Upper lobe of left lung (tissue), 6 donors: ENCODE measurements at regions not wholly inside any gene's neighbourhood (a gene's known extent, or its start where the extent isn't known, plus 50 kb on each side); places are given as distances from the start of the nearest gene placed in this dataset.

ENCODE experiments used
- ATAC-seq, 2 donors: fragments of 200-7000 bp; cut with Tn5 transposase; one replicate each; pipeline ENCODE4 v1.9.1; 2022; ENCODE audit warnings: mild to moderate bottlenecking in 2 of 2, moderate library complexity in 2 of 2; ENCODE audit not compliant: low FRiP score in 2 of 2
- DNase-seq, 2 donors: peaks; one replicate each; pipeline ENCODE4 v3.0.0-alpha.2; 2019 to 2020
- H3K27ac ChIP-seq, 4 donors: fragments of 200-600 bp; sonication (generic); one replicate each; pipeline ENCODE4 v1.5.1; 2016 to 2019
- H3K27me3 ChIP-seq, 4 donors: fragments of 200-600 bp; sonication (generic); one replicate each; pipeline ENCODE4 v1.5.1; 2017 to 2019
- H3K36me3 ChIP-seq, 4 donors: fragments of 200-600 bp; sonication (generic); one replicate each; pipeline ENCODE4 v1.5.1; 2016 to 2019
- H3K4me1 ChIP-seq, 4 donors: fragments of 200-600 bp; sonication (generic); one replicate each; pipeline ENCODE4 v1.5.1; 2018 to 2019
- H3K4me3 ChIP-seq, 4 donors: fragments of 200-600 bp; sonication (generic); one replicate each; pipeline ENCODE4 v1.5.1; 2017 to 2019; ENCODE audit warnings: mild to moderate bottlenecking in 2 of 4, moderate library complexity in 1 of 4
- H3K9me3 ChIP-seq, 4 donors: fragments of 200-600 bp; sonication (generic); one replicate each; pipeline ENCODE4 v1.5.1; 2018 to 2019
- CTCF ChIP-seq, 6 experiments: fragments of 450-650 bp in 4 of 6; fragments of 200-600 bp in 2 of 6; sonication (generic) in 2 of 6; IDR thresholded peaks; one replicate each; pipeline ENCODE4 v1.5.1; 2016 to 2019; ENCODE audit warnings: antibody characterized with exemption in 6 of 6
- EP300 ChIP-seq, 4 donors: sonication (generic); formaldehyde crosslinking; IDR thresholded peaks; one replicate each; pipeline ENCODE4 v1.5.1; 2017; ENCODE audit warnings: antibody characterized with exemption in 4 of 4, control low read depth in 2 of 4
- POLR2A ChIP-seq, 4 donors: fragments of 450-650 bp; IDR thresholded peaks; one replicate each; pipeline ENCODE4 v1.5.1; 2016 to 2017; ENCODE audit warnings: antibody characterized with exemption in 4 of 4, mild to moderate bottlenecking in 2 of 4
- POLR2AphosphoS5 ChIP-seq, 2 donors: sonication (generic); formaldehyde crosslinking; IDR thresholded peaks; one replicate each; pipeline ENCODE4 v1.5.1; 2017; ENCODE audit warnings: antibody characterized with exemption in 2 of 2
- WGBS, 2 donors: methylation state at CpG; one replicate each; pipeline ENCODE4 v1.1.5; 2017 to 2018; 5-methylcytosine and 5-hydroxymethylcytosine counted together
- donor health status: DM: no; HTN: no; CAD: no; lungs with moderate emphysema.
- donor health status: DM: no; HTN: yes; CAD: no; lungs with severe emphysema.

GRCh38 chr12:5232291-5232690 is 188.6 kb downstream of the KCNA5 start:
- no peak for DNase-seq
- Histone ChIP-seq H3K36me3 (no peaks in the 10 kb centered on the region), H3K4me3 (no peak overlapping the region), H3K27ac (no peak overlapping the region), H3K27me3 (no peaks in the 10 kb centered on the region), H3K4me1 (no peaks in the 10 kb centered on the region), H3K9me3 (no peaks in the 10 kb centered on the region)
- TF ChIP-seq CTCF (IDR thresholded peaks at IDR 0.05) (no peak), POLR2A (IDR thresholded peaks at IDR 0.05) (no peak), POLR2AphosphoS5 (IDR thresholded peaks at IDR 0.05) (no peak), EP300 (IDR thresholded peaks at IDR 0.05) (no peak)
- 90 to 92% methylated on average over 3 of the region's 3 CpGs for WGBS, 2 donors
- no peak for ATAC-seq

DNA sequence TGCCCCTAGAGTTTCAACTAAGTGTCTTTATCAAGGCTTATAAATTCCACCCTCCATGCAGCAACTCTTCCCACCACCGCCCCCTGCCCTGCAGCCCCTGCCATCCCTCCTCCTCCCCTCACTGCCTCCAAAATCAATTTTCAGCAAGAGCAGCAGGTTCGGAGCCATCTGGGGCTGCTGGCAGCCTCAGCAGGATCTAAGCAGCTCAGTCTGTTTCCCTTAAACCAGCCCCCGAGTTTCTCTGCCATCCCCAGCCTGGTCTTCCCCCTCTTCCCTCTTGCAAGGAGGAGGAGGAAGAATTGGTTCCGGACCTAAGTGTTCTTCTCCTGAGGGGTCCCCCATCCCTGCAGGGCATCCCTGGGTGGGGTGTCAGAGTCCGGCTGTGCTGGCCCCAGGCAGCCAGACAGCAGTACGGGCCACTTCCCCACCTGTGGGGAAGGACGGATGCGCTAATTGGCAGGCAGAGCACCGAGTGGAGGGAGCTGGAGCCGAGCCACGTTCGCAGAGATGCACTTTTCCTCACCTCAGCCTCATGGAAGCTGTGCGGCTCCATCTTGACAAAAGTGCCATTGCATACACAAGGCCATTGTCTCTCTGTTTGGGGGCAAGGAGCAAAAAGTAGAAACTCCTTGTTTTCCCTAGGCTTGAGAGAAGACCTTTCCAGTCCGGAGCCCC is 189.3 kb downstream of the KCNA5 start:
- DNase-seq = peak in 1 of 2 donors; percentile 30
- Histone ChIP-seq H3K27ac (no peak overlapping the region), H3K4me3 (no peak overlapping the region), H3K4me1 (no peaks in the 10 kb centered on the region), H3K9me3 (no peaks in the 10 kb centered on the region), H3K27me3 (no peaks in the 10 kb centered on the region), H3K36me3 (no peaks in the 10 kb centered on the region)
- TF ChIP-seq CTCF (IDR thresholded peaks at IDR 0.05) (no peak), EP300 (IDR thresholded peaks at IDR 0.05) (no peak), POLR2A (IDR thresholded peaks at IDR 0.05) (no peak), POLR2AphosphoS5 (IDR thresholded peaks at IDR 0.05) (no peak)
- ATAC-seq = no peak
- 62 to 79% methylated on average over 14 of the region's 14 CpGs for WGBS, 2 donors

DNA sequence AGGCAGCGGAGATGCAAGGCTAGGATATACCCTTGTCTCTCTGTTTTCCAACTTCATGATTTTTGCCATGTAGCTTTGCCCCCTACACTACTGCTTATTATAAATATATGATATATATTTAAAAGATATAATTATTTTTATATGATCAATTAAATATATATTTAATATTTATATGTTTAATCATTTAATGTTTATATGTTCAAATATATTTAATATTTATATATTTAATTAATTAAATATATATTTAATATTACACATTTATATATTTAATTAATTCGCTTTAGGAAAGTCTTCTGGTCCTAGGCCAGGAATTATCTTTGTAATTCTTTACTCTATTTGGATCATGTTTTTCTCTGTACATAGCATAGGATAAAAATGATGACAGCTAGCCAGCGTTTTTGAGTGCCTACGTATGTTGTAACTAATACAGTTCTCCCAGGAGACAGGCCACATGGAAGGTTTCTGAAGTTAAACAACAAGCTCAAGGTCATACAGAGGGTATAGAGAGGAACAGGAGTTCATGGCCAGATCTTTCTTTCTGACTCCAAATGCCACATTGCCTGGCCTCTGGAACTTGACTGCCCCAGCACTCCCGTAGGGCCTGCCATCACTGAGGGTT is 192.5 kb downstream of the KCNA5 start:
- Histone ChIP-seq H3K9me3 (no peaks in the 10 kb centered on the region), H3K27ac (no peak overlapping the region), H3K27me3 (no peaks in the 10 kb centered on the region), H3K36me3 (no peaks in the 10 kb centered on the region), H3K4me3 (no peak overlapping the region), H3K4me1 (no peaks in the 10 kb centered on the region)
- WGBS, 2 donors = 80 to 89% methylated on average over 5 of the region's 5 CpGs
- no peak for TF ChIP-seq POLR2A (IDR thresholded peaks at IDR 0.05)
- TF ChIP-seq EP300 (IDR thresholded peaks at IDR 0.05) = no peak
- no peak for TF ChIP-seq POLR2AphosphoS5 (IDR thresholded peaks at IDR 0.05)
- no peak for TF ChIP-seq CTCF (IDR thresholded peaks at IDR 0.05)
- DNase-seq = no peak
- no peak for ATAC-seq

- no peaks in the 10 kb centered on the region for H3K9me3 ChIP-seq
- H3K4me3 ChIP-seq = no peak overlapping the region
- DNase-seq (no peak), ATAC-seq (no peak)
- peaks cover 0 to 5% (median 0%) of the 10 kb centered on the region in 4 donors for H3K4me1 ChIP-seq
- H3K27me3 ChIP-seq = no peaks in the 10 kb centered on the region
- H3K36me3 ChIP-seq = no peaks in the 10 kb centered on the region
- no peak overlapping the region for H3K27ac ChIP-seq
- 80 to 82% methylated on average over 7 of the region's 7 CpGs for WGBS, 2 donors
- TF ChIP-seq EP300 (IDR thresholded peaks at IDR 0.05) = no peak
- TF ChIP-seq POLR2AphosphoS5 (IDR thresholded peaks at IDR 0.05) = no peak
- TF ChIP-seq CTCF (IDR thresholded peaks at IDR 0.05) = no peak
- TF ChIP-seq POLR2A (IDR thresholded peaks at IDR 0.05) = no peak
These were observed 189.5 kb upstream of the NTF3 start for GRCh38 chr12:5242440-5242839.

- DNase-seq (no peak), ATAC-seq (no peak)
- TF ChIP-seq POLR2A (IDR thresholded peaks at IDR 0.05) = no peak
- TF ChIP-seq POLR2AphosphoS5 (IDR thresholded peaks at IDR 0.05) = no peak
- TF ChIP-seq CTCF (IDR thresholded peaks at IDR 0.05) = no peak
- TF ChIP-seq EP300 (IDR thresholded peaks at IDR 0.05) = no peak
- no peak overlapping the region for H3K27ac ChIP-seq
- H3K4me1 ChIP-seq = peaks cover 0 to 5% (median 0%) of the 10 kb centered on the region in 4 donors
- H3K27me3 ChIP-seq = no peaks in the 10 kb centered on the region
- WGBS, 2 donors = 86 to 87% methylated on average over 4 of the region's 4 CpGs
- no peak overlapping the region for H3K4me3 ChIP-seq
- H3K9me3 ChIP-seq = no peaks in the 10 kb centered on the region
- H3K36me3 ChIP-seq = no peaks in the 10 kb centered on the region
These were observed 188.9 kb upstream of the NTF3 start for GRCh38 chr12:5243014-5243413.
